HCT116 (cell line): ENCODE measurements at regions not wholly inside any gene's neighbourhood (a gene's known extent, or its start where the extent isn't known, plus 50 kb on each side); places are given as distances from the start of the nearest gene placed in this dataset.

Experiments
- ATAC-seq: fragments of 200-7000 bp; cut with Tn5 transposase; 2 replicates; pipeline ENCODE4 v1.9.1; 2020; ENCODE audit warnings: mild to moderate bottlenecking, moderate library complexity
- BruUV-seq: library from RNA; stranded (reverse); fragments of 400-500 nt; replicated peaks from 2 replicates; lab custom pipeline; 2021; lab: Mats Ljungman, UMichigan
- CTCF ChIA-PET: fragments of 300-600 bp; sonication (Branson Sonifier 250); formaldehyde crosslinking; loops from one replicate; lab custom pipeline; 2021; ENCODE audit warnings: antibody characterized with exemption; lab: Charles Lee
- POLR2A ChIA-PET: fragments of 300-600, 350-600 bp; sonication (Branson Sonifier 250); formaldehyde crosslinking; loops from one replicate; lab custom pipeline; 2021; ENCODE audit warnings: antibody characterized with exemption; lab: Charles Lee
- RAD21 ChIA-PET, 2 experiments: fragments of 300-600 bp; sonication (Branson Sonifier 250); formaldehyde crosslinking; loops; one replicate each; lab custom pipeline; 2023; ENCODE audit warnings: low total read pairs in 2 of 2; ENCODE audit not compliant: uncharacterized antibody in 2 of 2, unreplicated experiment in 2 of 2, low non-redundant PET in 1 of 2; lab: Charles Lee
- DNase-seq: peaks from one replicate; pipeline ENCODE4 v3.0.0-alpha.2; 2010; ENCODE audit warnings: low read depth, low spot score
- H2AFZ ChIP-seq: fragments of 200-600 bp; shearing (Covaris generic), sonication (generic); 2 replicates; pipeline ENCODE4 v1.6.1; 2017; ENCODE audit warnings: low read depth, mixed run types, mixed read lengths, antibody characterized with exemption, low read length; ENCODE audit not compliant: poor library complexity, severe bottlenecking
- H3K27ac ChIP-seq: 2 replicates; pipeline ENCODE4 v1.5.1; 2012; ENCODE audit warnings: low read depth, low read length
- H3K27me3 ChIP-seq: fragments of 200-600 bp; sonication (generic); 2 replicates; pipeline ENCODE4 v1.6.1; 2016; ENCODE audit warnings: mixed run types, low read length, mixed read lengths; ENCODE audit not compliant: insufficient read depth
- H3K36me3 ChIP-seq, 2 experiments: fragments of 200-500 bp in 1 of 2; fragments of 200-600 bp in 1 of 2; sonication (Bioruptor generic) in 1 of 2; sonication (generic) in 1 of 2; 2 replicates each; pipeline versions ENCODE4 v1.5.1 to v1.6.1; 2014 to 2016; ENCODE audit warnings: low read length in 2 of 2, inconsistent platforms in 1 of 2, mixed read lengths in 1 of 2, mixed run types in 1 of 2; ENCODE audit not compliant: insufficient read depth in 2 of 2, control insufficient read depth in 1 of 2
- H3K4me1 ChIP-seq, 2 experiments: fragments of 200-600 bp in 1 of 2; sonication (generic) in 1 of 2; 2 replicates each; pipeline versions ENCODE4 v1.5.1 to v1.6.1; 2012 to 2017; ENCODE audit warnings: low read length in 2 of 2, inconsistent platforms in 1 of 2, mild to moderate bottlenecking in 1 of 2, mixed read lengths in 1 of 2, mixed run types in 1 of 2, moderate library complexity in 1 of 2; ENCODE audit not compliant: insufficient read depth in 2 of 2, control insufficient read depth in 1 of 2
- H3K4me2 ChIP-seq: fragments of 200-600 bp; sonication (generic); 2 replicates; pipeline ENCODE4 v1.6.1; 2017; ENCODE audit warnings: mixed run types, low read length, mixed read lengths
- H3K4me3 ChIP-seq, 2 experiments: fragments of 200-600 bp in 1 of 2; sonication (generic) in 1 of 2; replicated peaks in 1 of 2; 2 replicates each; pipeline ENCODE4 v1.5.1; 2011 to 2016; ENCODE audit warnings: low read length in 2 of 2, control low read depth in 1 of 2, low read depth in 1 of 2, mild to moderate bottlenecking in 1 of 2, mixed read lengths in 1 of 2, mixed run types in 1 of 2
- H3K79me2 ChIP-seq: fragments of 200-600 bp; sonication (generic); 2 replicates; pipeline ENCODE4 v1.6.1; 2017; ENCODE audit warnings: mild to moderate bottlenecking, mixed run types, low read length, moderate library complexity, mixed read lengths; ENCODE audit not compliant: insufficient read depth
- H3K9ac ChIP-seq: fragments of 200-600 bp; sonication (generic); 2 replicates; pipeline ENCODE4 v1.6.1; 2016; ENCODE audit warnings: low read length, mixed read lengths
- H3K9me2 ChIP-seq: fragments of 200-600 bp; sonication (generic), shearing (Covaris generic); 2 replicates; pipeline ENCODE4 v1.6.1; 2017; ENCODE audit warnings: mixed run types, mild to moderate bottlenecking, moderate library complexity; ENCODE audit not compliant: insufficient read depth
- H3K9me3 ChIP-seq, 2 experiments: fragments of 200-500 bp in 1 of 2; fragments of 200-600 bp in 1 of 2; sonication (Bioruptor generic) in 1 of 2; sonication (generic) in 1 of 2; 2 replicates each; pipeline ENCODE4 v1.6.1; 2014 to 2017; ENCODE audit warnings: low read length in 2 of 2, mixed read lengths in 2 of 2, inconsistent platforms in 1 of 2, low read depth in 1 of 2, mild to moderate bottlenecking in 1 of 2, mixed run types in 1 of 2, moderate library complexity in 1 of 2; ENCODE audit not compliant: control insufficient read depth in 1 of 2, insufficient read depth in 1 of 2
- H4K20me1 ChIP-seq: fragments of 200-600 bp; sonication (generic), shearing (Covaris generic); 2 replicates; pipeline ENCODE4 v1.6.1; 2017; ENCODE audit warnings: mixed run types, mild to moderate bottlenecking, moderate library complexity; ENCODE audit not compliant: insufficient read depth
- CBX3 ChIP-seq: IDR thresholded peaks from 2 replicates; pipeline ENCODE4 v1.6.1; 2012; ENCODE audit warnings: low read depth
- CEBPB ChIP-seq: IDR thresholded peaks from 2 replicates; pipeline ENCODE4 v1.6.1; 2012; ENCODE audit warnings: low read depth
- EGR1 ChIP-seq: IDR thresholded peaks from 2 replicates; pipeline ENCODE4 v1.6.1; 2012; ENCODE audit warnings: low read depth
- ELF1 ChIP-seq: IDR thresholded peaks from 2 replicates; pipeline ENCODE4 v1.6.1; 2012; ENCODE audit warnings: low read depth, borderline replicate concordance
- EZH2 ChIP-seq: fragments of 200-600 bp; sonication (generic); IDR thresholded peaks from 2 replicates; pipeline ENCODE4 v1.6.1; 2017; ENCODE audit warnings: antibody characterized with exemption, mixed run types
- EZH2phosphoT487 ChIP-seq: fragments of 200-600 bp; IDR thresholded peaks from 2 replicates; pipeline ENCODE4 v1.6.1; 2018; ENCODE audit warnings: antibody characterized with exemption, borderline replicate concordance
- SIN3A ChIP-seq: IDR thresholded peaks from 2 replicates; pipeline ENCODE4 v1.6.1; 2012; ENCODE audit warnings: low read depth
- SP1 ChIP-seq: IDR thresholded peaks from 2 replicates; pipeline ENCODE4 v1.6.1; 2012; ENCODE audit warnings: low read depth
- TCF7L2 ChIP-seq: IDR thresholded peaks from 2 replicates; pipeline ENCODE4 v1.7.0; 2011; ENCODE audit warnings: borderline replicate concordance, inconsistent platforms; ENCODE audit not compliant: insufficient read depth, insufficient read length; ENCODE audit errors: extremely low read depth
- YY1 ChIP-seq: IDR thresholded peaks from 2 replicates; pipeline ENCODE4 v1.6.1; 2011; ENCODE audit warnings: low read length, low read depth, moderate library complexity, mild to moderate bottlenecking; ENCODE audit not compliant: insufficient replicate concordance; ENCODE audit errors: extremely low read depth
- ZNF274 ChIP-seq: fragments of 200-500 bp; sonication (Bioruptor generic); IDR thresholded peaks from 2 replicates; pipeline ENCODE4 v1.6.1; 2014; ENCODE audit warnings: mild to moderate bottlenecking, low read depth, low read length, inconsistent platforms
- intact Hi-C: fragments of 100-400 bp; cut with micrococcal nuclease; formaldehyde crosslinking; loops from 2 replicates; pipeline ENCODE4 v1.10.0; 2022
- TF ChIP-seq, protein P1 (sequence below), 3 experiments: fragments of 200-600 bp in 1 of 3; sonication (generic) in 1 of 3; IDR thresholded peaks in 2 of 3; conservative IDR thresholded peaks in 1 of 3; 2 replicates each; pipeline ENCODE4 v1.5.1; 2012 to 2017; ENCODE audit warnings: low read depth in 2 of 3, low read length in 2 of 3, antibody characterized with exemption in 1 of 3, borderline replicate concordance in 1 of 3, control low read depth in 1 of 3, mild to moderate bottlenecking in 1 of 3, mixed read lengths in 1 of 3, mixed run types in 1 of 3, moderate library complexity in 1 of 3; ENCODE audit not compliant: insufficient read depth in 1 of 3

- Histone ChIP-seq H3K4me2 (no peak overlapping the region), H3K9me2 (no peaks in the 10 kb centered on the region), H3K4me3 (no peak overlapping the region), H3K27ac (no peak overlapping the region), H4K20me1 (no peaks in the 10 kb centered on the region), H3K27me3 (no peaks in the 10 kb centered on the region), H3K9me3 (no peaks in the 10 kb centered on the region), H3K79me2 (no peaks in the 10 kb centered on the region), H3K4me1 (no peaks in the 10 kb centered on the region), H3K36me3 (no peaks in the 10 kb centered on the region), H3K9ac (no peak overlapping the region), H2AFZ (no peak overlapping the region)
- intact Hi-C loops, result no loop called here
- no TSS peak for BruUV-seq
- RAD21 ChIA-PET, result no interaction called here
- CTCF ChIA-PET, result no interaction called here
- no peak for TF ChIP-seq ELF1
- TF ChIP-seq, protein P1, sequence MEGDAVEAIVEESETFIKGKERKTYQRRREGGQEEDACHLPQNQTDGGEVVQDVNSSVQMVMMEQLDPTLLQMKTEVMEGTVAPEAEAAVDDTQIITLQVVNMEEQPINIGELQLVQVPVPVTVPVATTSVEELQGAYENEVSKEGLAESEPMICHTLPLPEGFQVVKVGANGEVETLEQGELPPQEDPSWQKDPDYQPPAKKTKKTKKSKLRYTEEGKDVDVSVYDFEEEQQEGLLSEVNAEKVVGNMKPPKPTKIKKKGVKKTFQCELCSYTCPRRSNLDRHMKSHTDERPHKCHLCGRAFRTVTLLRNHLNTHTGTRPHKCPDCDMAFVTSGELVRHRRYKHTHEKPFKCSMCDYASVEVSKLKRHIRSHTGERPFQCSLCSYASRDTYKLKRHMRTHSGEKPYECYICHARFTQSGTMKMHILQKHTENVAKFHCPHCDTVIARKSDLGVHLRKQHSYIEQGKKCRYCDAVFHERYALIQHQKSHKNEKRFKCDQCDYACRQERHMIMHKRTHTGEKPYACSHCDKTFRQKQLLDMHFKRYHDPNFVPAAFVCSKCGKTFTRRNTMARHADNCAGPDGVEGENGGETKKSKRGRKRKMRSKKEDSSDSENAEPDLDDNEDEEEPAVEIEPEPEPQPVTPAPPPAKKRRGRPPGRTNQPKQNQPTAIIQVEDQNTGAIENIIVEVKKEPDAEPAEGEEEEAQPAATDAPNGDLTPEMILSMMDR (IDR thresholded peaks at IDR 0.05 in 2 of 3, conservative IDR thresholded peaks at IDR 0.05 in 1 of 3; ENCODE audit: borderline replicate concordance in 1 of 3, insufficient read depth in 1 of 3, low read depth in 2 of 3, low read length in 2 of 3), result 0 out of 6 replicates have a peak, but pooled peaks of 1 of the 3 experiments have one; percentile 7
- POLR2A ChIA-PET, result no interaction called here
- no peak for DNase-seq
- peak; percentile 40; the same call in 1 of the 2 replicates for ATAC-seq
Measured at GRCh38 chr10:130707389-130707979, 571.3 kb downstream of the GLRX3 start.

DNA sequence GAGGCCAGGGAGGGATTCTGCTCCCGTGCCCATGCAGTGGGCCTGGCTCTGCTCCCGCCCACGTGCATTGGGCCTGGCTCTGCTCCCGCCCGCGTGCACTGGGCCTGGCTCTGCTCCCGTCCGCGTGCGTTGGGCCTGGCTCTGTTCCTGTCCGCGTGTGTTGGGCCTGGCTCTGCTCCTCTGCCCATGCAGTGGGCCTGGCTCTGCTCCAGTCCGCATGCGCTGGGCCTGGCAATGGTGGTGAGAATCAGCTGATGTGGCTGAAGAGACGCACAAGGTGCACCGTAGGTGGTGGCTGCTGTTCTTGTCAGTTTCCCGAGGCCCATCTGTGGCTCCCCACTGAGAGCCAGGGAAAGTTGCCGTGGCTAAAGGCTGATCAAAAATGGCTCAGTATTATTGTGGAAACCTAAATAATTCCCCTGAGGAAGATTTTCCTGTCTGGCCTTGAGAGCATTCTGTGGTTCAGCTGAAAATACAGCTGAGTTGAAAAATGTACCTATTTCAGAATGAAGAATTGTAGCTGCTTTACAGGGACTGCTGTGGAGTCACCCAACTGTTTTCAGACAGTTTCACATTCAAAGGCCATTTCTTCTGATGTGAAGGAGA, 572.4 kb downstream of the GLRX3 start:
- ChIA-PET CTCF (no interaction called here), POLR2A (no interaction called here), RAD21 (no interaction called here)
- no peak overlapping the region for H2AFZ ChIP-seq
- no peaks in the 10 kb centered on the region for H3K9me3 ChIP-seq
- DNase-seq (no peak), ATAC-seq (no peak)
- H4K20me1 ChIP-seq, result no peaks in the 10 kb centered on the region
- H3K27ac ChIP-seq, result no peak overlapping the region
- no peaks in the 10 kb centered on the region for H3K4me1 ChIP-seq
- no peaks in the 10 kb centered on the region for H3K9me2 ChIP-seq
- H3K27me3 ChIP-seq, result no peaks in the 10 kb centered on the region
- H3K36me3 ChIP-seq, result no peaks in the 10 kb centered on the region
- intact Hi-C loops, result no loop called here
- no TSS peak for BruUV-seq
- H3K4me2 ChIP-seq, result no peak overlapping the region
- no peak overlapping the region for H3K4me3 ChIP-seq
- H3K79me2 ChIP-seq, result no peaks in the 10 kb centered on the region
- H3K9ac ChIP-seq, result no peak overlapping the region
- TF ChIP-seq YY1 (no peak), EZH2 (no peak), EGR1 (no peak), CEBPB (no peak), SP1 (no peak), SIN3A (no peak), CBX3 (no peak), EZH2phosphoT487 (no peak), TCF7L2 (no peak), ZNF274 (no peak)
- TF ChIP-seq, protein P1 (IDR thresholded peaks at IDR 0.05 in 2 of 3, conservative IDR thresholded peaks at IDR 0.05 in 1 of 3; ENCODE audit: borderline replicate concordance in 1 of 3, insufficient read depth in 1 of 3, low read depth in 2 of 3, low read length in 2 of 3), result no peak
